ENCODE measurements at regions not wholly inside any gene's neighbourhood (a gene's known extent, or its start where the extent isn't known, plus 50 kb on each side); places are given as distances from the start of the nearest gene placed in this dataset.

GRCh38 chr12:75917715-75918114, 113.9 kb downstream of the PHLDA1 start:
- no peak for TF ChIP-seq CTCF (conservative IDR thresholded peaks at IDR 0.05; ENCODE audit: low read depth, low read length)
- no peak for DNase-seq (ENCODE audit: low read depth)
- H3K4me3 ChIP-seq (ENCODE audit: low read depth, low read length), result no peak overlapping the region

DNA sequence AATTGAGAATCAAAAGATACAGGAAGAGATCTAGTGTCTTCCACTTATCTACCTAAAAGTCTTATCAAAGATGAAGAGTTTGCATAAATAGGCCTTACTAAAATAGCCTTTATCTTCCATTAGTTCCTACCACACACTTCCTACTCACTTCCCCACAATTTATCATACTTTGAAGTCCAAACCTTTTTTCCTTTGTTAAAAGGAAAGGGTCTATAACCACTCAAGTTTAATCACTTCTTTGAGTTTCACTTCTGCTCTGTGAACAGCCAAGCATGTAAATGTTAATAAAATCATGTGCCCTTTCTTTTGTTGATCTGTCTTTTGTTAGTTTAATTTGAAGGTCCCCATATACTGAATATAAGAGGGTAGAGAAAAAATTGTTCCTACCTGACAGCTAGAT, 114.5 kb downstream of the PHLDA1 start:
- no peak overlapping the region for H3K4me3 ChIP-seq (ENCODE audit: low read depth, low read length)
- no peak for TF ChIP-seq CTCF (conservative IDR thresholded peaks at IDR 0.05; ENCODE audit: low read depth, low read length)

DNA sequence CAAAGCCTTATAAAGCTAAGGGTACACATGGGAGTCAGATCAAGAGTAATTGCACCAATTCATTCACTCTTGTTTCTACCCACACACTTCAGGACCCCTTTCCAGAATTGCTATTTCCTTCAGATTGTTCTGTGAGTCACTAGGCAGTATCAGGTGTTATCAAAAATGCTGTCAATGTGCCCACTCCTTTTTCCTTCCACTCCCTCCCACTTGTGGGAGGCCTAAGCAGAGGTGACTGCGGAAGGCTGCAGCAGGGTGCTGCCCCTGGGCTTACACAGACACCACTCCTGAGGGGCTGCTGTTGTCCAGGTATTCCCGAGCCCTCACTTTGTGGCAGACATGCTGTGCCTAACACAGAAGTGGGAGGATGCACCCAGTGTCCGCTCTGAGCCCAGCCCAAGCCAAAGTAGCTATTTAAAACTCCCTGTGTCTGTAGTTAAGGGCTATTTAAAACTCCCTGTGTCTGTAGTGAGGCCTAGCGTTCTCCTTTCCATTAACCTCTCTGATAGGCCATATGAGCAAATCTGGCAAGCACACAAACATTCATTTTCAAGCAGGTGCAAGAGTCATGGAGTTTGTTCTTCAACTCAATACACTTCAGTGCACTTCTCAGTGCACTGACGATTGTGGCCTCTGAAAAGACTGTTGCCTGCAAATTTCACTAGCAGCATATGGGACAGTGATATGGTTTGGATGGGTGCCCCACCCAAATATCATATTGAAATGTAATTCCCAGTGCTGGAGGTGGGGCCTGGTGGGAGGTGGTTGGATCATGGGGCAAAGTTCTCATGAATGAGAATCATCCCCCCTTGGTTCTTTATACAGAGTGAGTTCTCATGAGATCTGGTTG, 117.8 kb downstream of the PHLDA1 start:
- no peak overlapping the region for H3K4me3 ChIP-seq (ENCODE audit: low read depth, low read length)
- DNase-seq (ENCODE audit: low read depth), result no peak
- no peak for TF ChIP-seq CTCF (conservative IDR thresholded peaks at IDR 0.05; ENCODE audit: low read depth, low read length)

More for the DNA sequence above, 114.5 kb downstream of the PHLDA1 start:
- DNase-seq (ENCODE audit: low read depth), result no peak

DNA sequence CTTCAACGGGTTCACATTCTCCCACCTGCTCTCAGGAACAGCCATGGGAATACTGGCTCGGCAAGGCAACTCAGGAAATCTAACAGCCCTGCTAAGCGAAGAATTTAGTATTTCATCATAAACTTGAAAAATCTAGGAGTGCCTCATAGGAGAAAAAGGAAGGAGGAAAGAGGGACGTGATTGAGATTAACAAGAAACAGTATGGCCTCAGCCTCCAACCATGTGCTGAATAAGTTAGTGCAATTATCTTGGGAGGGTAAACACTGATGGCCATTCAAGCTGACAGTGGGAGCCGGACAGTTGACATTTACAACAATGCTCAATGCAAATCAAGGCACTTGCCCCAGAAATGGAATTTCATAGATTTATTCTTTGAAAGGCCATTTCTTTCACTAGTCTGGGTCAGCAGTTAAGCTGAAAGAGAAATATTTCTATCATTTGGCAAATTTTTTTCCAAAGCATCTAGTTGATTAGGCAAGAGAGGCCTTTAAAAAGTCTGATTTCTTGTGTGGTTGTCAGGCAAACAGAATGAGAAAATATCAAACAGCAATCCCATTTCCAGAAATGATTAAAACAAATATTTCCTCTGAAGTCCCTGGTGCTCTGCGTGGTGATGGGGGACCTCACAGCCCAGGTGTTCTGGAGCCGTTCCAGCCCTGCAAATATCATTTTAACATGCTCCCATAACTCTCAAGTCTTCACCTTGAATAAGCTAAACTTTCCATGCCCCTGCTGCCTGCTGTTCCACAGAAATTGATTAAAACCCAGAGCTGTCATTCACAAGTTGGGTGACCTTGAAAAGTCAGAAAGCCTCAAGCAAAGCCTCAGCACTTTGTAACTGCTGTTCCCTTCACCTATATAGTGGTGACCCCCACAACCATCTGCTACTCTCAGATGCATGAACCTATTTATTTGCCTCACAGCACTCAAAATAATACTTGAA, 121.6 kb downstream of the PHLDA1 start:
- no peak for TF ChIP-seq CTCF (conservative IDR thresholded peaks at IDR 0.05; ENCODE audit: low read depth, low read length)
- H3K4me3 ChIP-seq (ENCODE audit: low read depth, low read length), result no peak overlapping the region
- no peak for DNase-seq (ENCODE audit: low read depth)

- no peak overlapping the region for H3K4me3 ChIP-seq (ENCODE audit: low read depth, low read length)
- no peak for DNase-seq (ENCODE audit: low read depth)
- TF ChIP-seq CTCF (conservative IDR thresholded peaks at IDR 0.05; ENCODE audit: low read depth, low read length), result no peak
These were observed 122.5 kb downstream of the PHLDA1 start for GRCh38 chr12:75908961-75909605.

- no peak for TF ChIP-seq CTCF (conservative IDR thresholded peaks at IDR 0.05; ENCODE audit: low read depth, low read length)
- DNase-seq (ENCODE audit: low read depth), result no peak
These were observed 125.7 kb downstream of the PHLDA1 start for GRCh38 chr12:75905922-75906321.

More at GRCh38 chr12:75905922-75906321, 125.7 kb downstream of the PHLDA1 start:
- no peak overlapping the region for H3K4me3 ChIP-seq (ENCODE audit: low read depth, low read length)
